ENCODE measurements at regions not wholly inside any gene's neighbourhood (a gene's known extent, or its start where the extent isn't known, plus 50 kb on each side); places are given as distances from the start of the nearest gene placed in this dataset.

DNA sequence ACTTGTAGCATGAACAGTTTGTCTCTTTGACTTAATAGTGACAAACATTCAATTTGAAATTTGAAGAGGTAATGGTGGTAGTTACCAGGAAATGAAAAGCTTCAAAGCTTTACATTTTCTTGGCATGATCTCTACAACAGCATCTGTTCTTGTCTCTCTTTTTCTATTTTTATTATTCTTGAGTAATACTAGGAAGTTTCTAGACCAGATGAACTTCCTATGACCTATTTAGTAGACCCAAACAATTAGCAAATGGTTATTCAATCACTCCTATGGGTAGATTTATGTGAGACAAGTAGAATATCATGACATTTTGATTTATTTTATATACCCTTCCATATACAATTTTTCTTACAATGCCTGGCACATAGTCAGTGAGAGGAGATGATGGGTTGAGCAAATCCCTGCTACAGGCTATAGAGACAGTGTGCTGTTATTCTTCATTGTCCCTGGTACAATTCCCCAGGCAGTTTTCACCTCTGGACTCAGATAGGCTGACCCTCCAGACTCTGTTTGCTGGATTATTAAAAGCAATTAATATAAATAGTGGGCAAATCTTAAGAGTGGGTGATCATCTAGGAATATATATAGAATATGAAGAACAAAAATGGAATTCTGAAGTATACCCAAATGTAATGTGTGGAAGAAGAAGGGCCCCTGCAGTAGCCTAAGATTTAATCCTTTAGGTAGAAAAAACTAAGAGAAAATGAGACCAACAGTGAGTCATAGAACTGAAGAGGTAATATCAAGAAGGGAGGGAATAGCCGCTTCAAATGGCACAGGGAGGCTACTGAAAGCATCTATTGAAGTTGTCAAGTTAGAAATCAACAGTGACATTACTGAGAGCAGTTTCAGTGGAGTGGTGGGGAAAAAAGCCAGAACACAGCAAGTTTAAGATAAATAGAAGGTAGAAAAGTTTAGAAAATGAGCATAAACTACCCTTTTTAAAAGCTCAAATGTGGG, 512.0 kb downstream of the FOXG1 start:
- Histone ChIP-seq H3K4me3 (ENCODE audit: low read length) (no peak overlapping the region), H3K4me1 (ENCODE audit: control insufficient read depth, insufficient read depth, low read length) (peaks cover 10% of the 10 kb centered on the region), H3K9ac (ENCODE audit: low read length) (no peak overlapping the region), H3K9me3 (ENCODE audit: control insufficient read depth, low read length) (no peaks in the 10 kb centered on the region), H3K36me3 (ENCODE audit: control insufficient read depth, insufficient read depth, low read length, severe bottlenecking) (no peaks in the 10 kb centered on the region), H3K27me3 (replicated peaks; ENCODE audit: control insufficient read depth, insufficient read depth, low read length) (no peaks in the 10 kb centered on the region)
- no peak for DNase-seq (ENCODE audit: low read depth)

DNA sequence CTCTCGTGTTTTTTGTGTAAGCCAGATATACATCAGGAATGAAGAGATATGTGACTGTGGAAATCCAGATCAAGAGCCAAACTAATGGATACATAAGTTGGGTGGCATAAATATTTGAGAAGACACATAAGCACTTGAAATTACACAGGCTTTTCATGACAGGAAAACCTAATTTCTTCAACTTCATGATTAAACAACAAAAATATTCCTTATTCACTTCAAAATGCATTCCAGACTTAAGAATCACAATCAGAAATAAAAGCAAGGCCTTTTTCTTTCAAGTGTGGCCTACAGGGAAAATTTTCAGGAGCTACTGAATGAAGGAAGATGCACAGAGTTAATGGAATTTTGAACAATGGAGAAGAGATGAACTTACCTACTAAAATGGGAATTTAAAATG, 515.6 kb downstream of the FOXG1 start:
- Histone ChIP-seq H3K36me3 (ENCODE audit: control insufficient read depth, insufficient read depth, low read length, severe bottlenecking) (no peaks in the 10 kb centered on the region), H3K9ac (ENCODE audit: low read length) (no peak overlapping the region), H3K9me3 (ENCODE audit: control insufficient read depth, low read length) (no peaks in the 10 kb centered on the region), H3K4me3 (ENCODE audit: low read length) (no peak overlapping the region), H3K4me1 (ENCODE audit: control insufficient read depth, insufficient read depth, low read length) (peaks cover 10% of the 10 kb centered on the region), H3K27me3 (replicated peaks; ENCODE audit: control insufficient read depth, insufficient read depth, low read length) (no peaks in the 10 kb centered on the region)
- DNase-seq (ENCODE audit: low read depth) = peak; percentile 52

DNA sequence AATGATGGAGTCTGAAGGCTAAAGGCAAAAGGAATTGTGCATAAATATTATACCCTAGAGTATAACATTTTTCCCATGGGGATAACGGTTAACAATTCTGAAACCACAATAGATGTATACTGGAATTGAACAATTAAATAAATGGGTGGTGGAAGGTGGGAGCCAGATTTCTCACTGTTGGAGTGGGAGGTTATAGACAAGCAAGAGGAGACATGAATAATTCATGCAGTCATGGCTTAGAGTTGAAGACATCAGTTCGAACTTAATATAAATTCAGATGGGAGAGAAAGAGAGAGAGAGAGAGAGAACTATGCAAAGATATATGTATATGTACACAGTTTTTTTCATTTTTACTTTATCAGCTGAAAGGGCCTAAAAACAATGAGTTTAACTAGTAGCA, 523.9 kb downstream of the FOXG1 start:
- Histone ChIP-seq H3K4me3 (ENCODE audit: low read length) (no peak overlapping the region), H3K9ac (ENCODE audit: low read length) (no peak overlapping the region), H3K9me3 (ENCODE audit: control insufficient read depth, low read length) (peaks cover 11% of the 10 kb centered on the region), H3K36me3 (ENCODE audit: control insufficient read depth, insufficient read depth, low read length, severe bottlenecking) (no peaks in the 10 kb centered on the region), H3K27me3 (replicated peaks; ENCODE audit: control insufficient read depth, insufficient read depth, low read length) (no peaks in the 10 kb centered on the region), H3K4me1 (ENCODE audit: control insufficient read depth, insufficient read depth, low read length) (no peaks in the 10 kb centered on the region)
- DNase-seq (ENCODE audit: low read depth) = no peak

DNA sequence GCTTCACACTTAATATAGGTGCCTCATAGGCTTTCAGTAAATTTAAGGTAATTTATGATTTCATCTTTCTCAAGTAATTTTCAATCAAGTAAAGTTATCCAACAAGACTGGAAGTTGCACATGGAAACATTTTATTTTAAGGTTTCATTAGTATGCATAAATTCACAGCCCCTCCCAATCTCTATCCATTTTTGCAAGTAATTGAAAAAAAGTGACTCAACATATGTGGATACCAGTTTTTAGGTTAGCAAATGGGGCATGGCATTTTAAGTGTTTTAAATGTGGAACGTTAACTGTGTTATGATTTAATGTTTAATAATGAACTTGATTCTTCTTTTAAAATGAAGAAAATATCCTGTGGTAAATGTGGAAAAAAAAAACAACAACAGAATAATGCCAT, 532.8 kb downstream of the FOXG1 start:
- Histone ChIP-seq H3K4me3 (ENCODE audit: low read length) (no peak overlapping the region), H3K9ac (ENCODE audit: low read length) (no peak overlapping the region), H3K9me3 (ENCODE audit: control insufficient read depth, low read length) (peaks cover 6% of the 10 kb centered on the region), H3K36me3 (ENCODE audit: control insufficient read depth, insufficient read depth, low read length, severe bottlenecking) (no peaks in the 10 kb centered on the region), H3K4me1 (ENCODE audit: control insufficient read depth, insufficient read depth, low read length) (no peaks in the 10 kb centered on the region), H3K27me3 (replicated peaks; ENCODE audit: control insufficient read depth, insufficient read depth, low read length) (no peaks in the 10 kb centered on the region)
- DNase-seq (ENCODE audit: low read depth) = no peak

DNA sequence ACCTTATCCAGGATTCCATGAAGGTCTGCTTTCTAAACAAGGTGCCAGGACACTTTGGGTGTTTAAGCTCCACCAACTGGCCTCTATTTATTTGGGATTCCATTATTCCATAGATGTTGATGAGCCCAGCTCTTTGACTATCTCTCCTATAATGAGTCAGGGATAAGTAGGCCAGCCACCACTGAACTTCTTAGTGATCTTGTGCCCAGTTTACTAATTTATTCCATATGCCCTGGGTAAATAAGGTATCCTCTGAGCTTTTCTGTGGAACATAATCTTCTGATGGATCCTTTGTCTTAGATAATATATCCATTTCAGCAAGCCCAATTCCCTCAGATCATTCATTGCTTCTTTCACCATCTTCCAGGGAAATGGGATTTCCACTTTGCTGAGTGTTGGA, 535.0 kb downstream of the FOXG1 start:
- Histone ChIP-seq H3K4me1 (ENCODE audit: control insufficient read depth, insufficient read depth, low read length) (no peaks in the 10 kb centered on the region), H3K9ac (ENCODE audit: low read length) (no peak overlapping the region)

DNA sequence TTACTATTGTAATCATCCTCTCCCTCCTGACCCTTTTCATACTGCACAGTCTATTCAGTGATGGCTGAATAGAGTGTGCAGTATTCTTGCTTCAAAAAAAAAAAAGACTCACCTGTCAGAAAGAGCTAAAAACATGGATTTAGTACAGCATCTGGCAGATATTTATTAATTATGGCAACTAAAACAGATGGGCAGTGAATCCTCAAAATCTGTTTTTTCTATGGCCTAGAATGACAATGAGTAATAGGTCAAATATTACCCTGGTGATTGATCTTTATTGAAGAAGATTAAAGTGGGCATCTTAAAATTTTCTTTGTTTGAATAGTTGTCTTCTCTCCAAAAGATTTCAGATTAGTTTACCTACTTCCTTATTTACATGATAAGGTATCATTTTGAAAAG, 543.6 kb downstream of the FOXG1 start:
- no peaks in the 10 kb centered on the region for H3K27me3 ChIP-seq (replicated peaks; ENCODE audit: control insufficient read depth, insufficient read depth, low read length)
- no peak for DNase-seq (ENCODE audit: low read depth)
- H3K9me3 ChIP-seq (ENCODE audit: control insufficient read depth, low read length) = no peaks in the 10 kb centered on the region

More for the DNA sequence above, 535.0 kb downstream of the FOXG1 start:
- no peaks in the 10 kb centered on the region for H3K9me3 ChIP-seq (ENCODE audit: control insufficient read depth, low read length)
- no peak overlapping the region for H3K4me3 ChIP-seq (ENCODE audit: low read length)
- no peak for DNase-seq (ENCODE audit: low read depth)
- no peaks in the 10 kb centered on the region for H3K36me3 ChIP-seq (ENCODE audit: control insufficient read depth, insufficient read depth, low read length, severe bottlenecking)
- H3K27me3 ChIP-seq (replicated peaks; ENCODE audit: control insufficient read depth, insufficient read depth, low read length) = no peaks in the 10 kb centered on the region

DNA sequence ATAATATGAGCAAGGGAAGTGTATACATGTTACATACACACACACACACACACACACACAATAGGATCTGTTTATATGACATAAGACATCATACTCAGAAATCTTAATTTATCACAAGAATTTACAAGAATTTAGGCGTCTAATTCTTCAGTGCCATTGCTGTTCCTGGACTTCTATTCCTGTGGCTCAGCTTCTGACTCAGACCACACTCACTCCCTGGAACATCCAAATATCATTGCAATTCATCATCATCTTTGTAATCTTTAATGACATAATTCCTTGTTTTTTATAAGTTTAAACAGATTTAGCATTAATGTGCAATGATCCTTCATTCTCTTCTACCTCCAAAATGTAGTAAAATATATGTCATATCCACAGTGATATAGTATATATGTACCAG, 544.2 kb downstream of the FOXG1 start:
- Histone ChIP-seq H3K36me3 (ENCODE audit: control insufficient read depth, insufficient read depth, low read length, severe bottlenecking) (no peaks in the 10 kb centered on the region), H3K4me3 (ENCODE audit: low read length) (no peak overlapping the region), H3K9me3 (ENCODE audit: control insufficient read depth, low read length) (no peaks in the 10 kb centered on the region), H3K4me1 (ENCODE audit: control insufficient read depth, insufficient read depth, low read length) (peaks cover 12% of the 10 kb centered on the region), H3K9ac (ENCODE audit: low read length) (no peak overlapping the region), H3K27me3 (replicated peaks; ENCODE audit: control insufficient read depth, insufficient read depth, low read length) (no peaks in the 10 kb centered on the region)
- DNase-seq (ENCODE audit: low read depth) = peak; percentile 57

More for the DNA sequence above, 543.6 kb downstream of the FOXG1 start:
- no peak overlapping the region for H3K4me3 ChIP-seq (ENCODE audit: low read length)
- H3K4me1 ChIP-seq (ENCODE audit: control insufficient read depth, insufficient read depth, low read length) = peaks cover 12% of the 10 kb centered on the region
- H3K36me3 ChIP-seq (ENCODE audit: control insufficient read depth, insufficient read depth, low read length, severe bottlenecking) = no peaks in the 10 kb centered on the region
- no peak overlapping the region for H3K9ac ChIP-seq (ENCODE audit: low read length)

DNA sequence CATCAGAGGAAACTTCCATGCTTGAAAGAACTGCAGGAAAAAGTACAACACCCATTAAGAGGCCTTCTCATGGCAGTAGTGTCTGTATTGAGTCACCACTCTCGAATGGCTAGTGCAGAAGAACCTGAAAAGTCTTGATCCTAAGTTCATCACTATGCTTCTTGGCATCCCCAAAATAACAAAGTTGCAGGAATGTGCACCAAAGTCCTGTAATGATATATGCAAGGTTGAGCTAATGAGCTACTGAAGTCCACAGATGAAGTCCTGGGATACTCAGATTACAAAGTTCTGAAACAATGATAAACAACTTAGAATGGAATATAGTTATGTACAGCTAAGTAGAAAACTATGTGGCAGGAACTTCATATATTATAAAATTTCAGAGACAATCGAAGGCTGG, 545.4 kb downstream of the FOXG1 start:
- H3K4me1 ChIP-seq (ENCODE audit: control insufficient read depth, insufficient read depth, low read length) = peaks cover 12% of the 10 kb centered on the region
- no peaks in the 10 kb centered on the region for H3K9me3 ChIP-seq (ENCODE audit: control insufficient read depth, low read length)
- DNase-seq (ENCODE audit: low read depth) = peak; percentile 4
- H3K9ac ChIP-seq (ENCODE audit: low read length) = no peak overlapping the region
- no peaks in the 10 kb centered on the region for H3K36me3 ChIP-seq (ENCODE audit: control insufficient read depth, insufficient read depth, low read length, severe bottlenecking)
- no peak overlapping the region for H3K4me3 ChIP-seq (ENCODE audit: low read length)
- H3K27me3 ChIP-seq (replicated peaks; ENCODE audit: control insufficient read depth, insufficient read depth, low read length) = no peaks in the 10 kb centered on the region

DNA sequence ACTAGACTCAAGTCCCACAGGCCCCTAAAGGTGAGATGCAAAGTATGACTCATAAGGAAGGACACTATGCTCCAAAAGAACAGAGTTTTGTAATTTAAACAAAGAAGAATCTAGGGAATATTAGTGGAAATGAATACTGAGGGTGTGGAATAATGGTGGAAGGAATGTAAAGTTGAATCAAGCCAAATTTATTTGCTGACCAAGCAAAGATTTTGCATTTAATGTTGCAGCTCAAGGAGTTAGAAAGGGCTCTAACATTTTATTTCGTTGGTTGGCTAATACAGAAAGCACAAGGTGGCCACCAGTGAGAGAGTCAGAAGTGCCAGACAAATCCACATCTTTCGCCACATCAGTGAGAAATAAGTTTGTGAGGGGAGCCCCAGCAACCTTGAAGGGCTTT, 550.3 kb downstream of the FOXG1 start:
- Histone ChIP-seq H3K4me1 (ENCODE audit: control insufficient read depth, insufficient read depth, low read length) (no peaks in the 10 kb centered on the region), H3K9ac (ENCODE audit: low read length) (no peak overlapping the region), H3K4me3 (ENCODE audit: low read length) (no peak overlapping the region), H3K27me3 (replicated peaks; ENCODE audit: control insufficient read depth, insufficient read depth, low read length) (no peaks in the 10 kb centered on the region), H3K36me3 (ENCODE audit: control insufficient read depth, insufficient read depth, low read length, severe bottlenecking) (no peaks in the 10 kb centered on the region), H3K9me3 (ENCODE audit: control insufficient read depth, low read length) (no peaks in the 10 kb centered on the region)
- no peak for DNase-seq (ENCODE audit: low read depth)

DNA sequence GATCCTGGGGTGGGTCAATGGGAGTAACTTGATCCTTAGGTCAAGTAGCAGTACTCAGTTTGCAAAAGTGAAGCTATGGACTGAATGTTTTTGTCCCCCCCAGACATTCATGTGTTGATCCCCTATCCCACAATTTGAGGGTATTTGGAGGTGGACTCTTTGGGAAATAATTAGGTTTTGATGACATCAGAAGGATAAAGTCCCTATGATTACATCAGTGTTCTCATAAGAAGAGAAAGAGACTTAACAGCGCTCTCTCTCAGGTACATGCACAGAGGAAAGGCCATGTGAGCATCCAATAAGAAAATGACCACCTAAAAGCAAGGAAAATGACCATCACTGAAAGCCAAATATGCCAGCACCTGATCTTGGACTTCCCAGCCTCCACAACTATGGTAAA, 550.8 kb downstream of the FOXG1 start:
- H3K9me3 ChIP-seq (ENCODE audit: control insufficient read depth, low read length) = no peaks in the 10 kb centered on the region
- H3K27me3 ChIP-seq (replicated peaks; ENCODE audit: control insufficient read depth, insufficient read depth, low read length) = no peaks in the 10 kb centered on the region
- DNase-seq (ENCODE audit: low read depth) = no peak
- H3K36me3 ChIP-seq (ENCODE audit: control insufficient read depth, insufficient read depth, low read length, severe bottlenecking) = no peaks in the 10 kb centered on the region
- no peak overlapping the region for H3K9ac ChIP-seq (ENCODE audit: low read length)
- no peaks in the 10 kb centered on the region for H3K4me1 ChIP-seq (ENCODE audit: control insufficient read depth, insufficient read depth, low read length)
- no peak overlapping the region for H3K4me3 ChIP-seq (ENCODE audit: low read length)

DNA sequence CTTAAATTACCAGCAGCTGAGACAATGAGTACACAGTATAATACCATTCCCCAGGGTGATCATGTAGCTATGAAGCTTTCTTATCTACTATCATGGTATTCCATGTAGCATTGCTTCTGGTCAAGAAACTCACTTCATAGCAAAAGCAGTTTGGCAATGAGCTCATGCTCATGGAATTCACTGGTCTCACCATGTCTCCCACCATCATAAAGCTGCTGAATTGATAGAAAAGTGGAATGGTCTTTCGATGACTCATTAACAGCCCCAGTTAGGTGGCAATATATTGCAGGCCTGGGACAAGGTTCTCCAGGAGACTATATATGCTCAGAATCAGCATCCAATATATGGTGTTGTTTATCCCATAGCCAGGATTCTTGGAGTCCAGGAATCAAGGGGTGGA, 553.7 kb downstream of the FOXG1 start:
- Histone ChIP-seq H3K9ac (ENCODE audit: low read length) (no peak overlapping the region), H3K27me3 (replicated peaks; ENCODE audit: control insufficient read depth, insufficient read depth, low read length) (no peaks in the 10 kb centered on the region), H3K4me1 (ENCODE audit: control insufficient read depth, insufficient read depth, low read length) (no peaks in the 10 kb centered on the region), H3K4me3 (ENCODE audit: low read length) (no peak overlapping the region), H3K9me3 (ENCODE audit: control insufficient read depth, low read length) (no peaks in the 10 kb centered on the region), H3K36me3 (ENCODE audit: control insufficient read depth, insufficient read depth, low read length, severe bottlenecking) (no peaks in the 10 kb centered on the region)
- DNase-seq (ENCODE audit: low read depth) = no peak

DNA sequence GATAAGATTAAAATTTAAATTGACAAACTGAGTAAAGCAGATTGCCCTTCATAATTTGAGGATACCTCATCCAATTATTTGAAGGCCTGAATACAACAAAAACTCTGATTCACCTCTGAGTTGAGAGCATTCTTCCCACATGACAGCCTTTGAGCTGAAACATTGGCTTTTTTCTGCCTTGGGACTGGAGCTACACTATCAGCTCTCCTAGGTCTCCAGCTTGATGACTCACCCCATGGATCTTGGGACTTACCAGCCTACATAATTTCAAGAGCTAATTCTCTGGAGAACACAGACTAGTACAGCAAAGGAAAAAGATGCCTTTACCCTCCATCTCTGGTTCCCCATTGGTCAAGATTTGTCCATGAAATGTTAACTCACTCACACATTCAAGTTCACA, 555.1 kb downstream of the FOXG1 start:
- no peaks in the 10 kb centered on the region for H3K4me1 ChIP-seq (ENCODE audit: control insufficient read depth, insufficient read depth, low read length)
- H3K4me3 ChIP-seq (ENCODE audit: low read length) = no peak overlapping the region
- H3K27me3 ChIP-seq (replicated peaks; ENCODE audit: control insufficient read depth, insufficient read depth, low read length) = no peaks in the 10 kb centered on the region
- H3K36me3 ChIP-seq (ENCODE audit: control insufficient read depth, insufficient read depth, low read length, severe bottlenecking) = no peaks in the 10 kb centered on the region
- DNase-seq (ENCODE audit: low read depth) = peak; percentile 18
- no peak overlapping the region for H3K9ac ChIP-seq (ENCODE audit: low read length)
- no peaks in the 10 kb centered on the region for H3K9me3 ChIP-seq (ENCODE audit: control insufficient read depth, low read length)

Data from adipocyte (in vitro differentiated cells).